Lower lobe of right lung (tissue), 2 donors: ENCODE measurements at regions not wholly inside any gene's neighbourhood (a gene's known extent, or its start where the extent isn't known, plus 50 kb on each side); places are given as distances from the start of the nearest gene placed in this dataset.

Source experiments
- ATAC-seq, 2 donors: fragments of 200-7000 bp; cut with Tn5 transposase; one replicate each; pipeline ENCODE4 v1.9.1; 2020 to 2022; ENCODE audit warnings: mild to moderate bottlenecking in 2 of 2, moderate library complexity in 2 of 2
- DNase-seq: peaks from one replicate; pipeline ENCODE4 v3.0.0-alpha.2; 2020
- H3K27ac ChIP-seq: fragments of 200-600 bp; one replicate; pipeline ENCODE4 v1.8.0; 2022
- H3K27me3 ChIP-seq: fragments of 200-600 bp; one replicate; pipeline ENCODE4 v1.8.0; 2022; ENCODE audit warnings: low read depth
- H3K36me3 ChIP-seq: fragments of 200-600 bp; one replicate; pipeline ENCODE4 v1.8.0; 2022; ENCODE audit warnings: mild to moderate bottlenecking
- H3K4me1 ChIP-seq: fragments of 200-600 bp; one replicate; pipeline ENCODE4 v1.8.0; 2022
- H3K4me3 ChIP-seq: fragments of 200-600 bp; one replicate; pipeline ENCODE4 v1.8.0; 2022; ENCODE audit warnings: mild to moderate bottlenecking
- H3K9me3 ChIP-seq: fragments of 200-600 bp; one replicate; pipeline ENCODE4 v1.8.0; 2022
- intact Hi-C: fragments of 100-400 bp; cut with DNase I; formaldehyde crosslinking; loops from one replicate; pipeline ENCODE4 v1.11.0; 2022
- TF ChIP-seq, protein P1 (sequence below): fragments of 200-600 bp; IDR thresholded peaks from one replicate; pipeline ENCODE4 v1.8.0; 2022; ENCODE audit warnings: antibody characterized with exemption, mild to moderate bottlenecking
- donor health status: DM: no; HTN: yes; CAD: no; lungs with severe emphysema.

DNA sequence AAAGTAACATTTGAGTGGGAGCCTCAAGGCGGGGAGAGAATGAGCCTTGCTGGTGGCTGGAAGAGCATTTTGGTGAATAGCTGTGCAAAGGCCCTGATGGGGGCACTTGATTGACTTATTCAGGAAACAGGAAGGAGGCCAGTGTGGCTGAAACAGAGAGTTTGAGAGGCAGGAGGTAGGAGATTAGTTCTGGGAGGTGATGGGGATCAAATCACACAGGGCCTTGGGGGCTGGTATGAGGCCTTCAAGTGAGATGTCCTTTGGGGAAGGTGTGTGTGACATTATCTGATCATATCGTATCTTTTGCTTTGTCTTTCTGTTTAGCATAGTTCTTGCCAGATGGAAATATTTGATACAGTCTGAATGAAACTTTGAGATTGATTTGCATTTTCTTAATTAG lies 172.3 kb downstream of the TENT4A start:
- no peak overlapping the region for H3K4me3 ChIP-seq
- TF ChIP-seq, protein P1, sequence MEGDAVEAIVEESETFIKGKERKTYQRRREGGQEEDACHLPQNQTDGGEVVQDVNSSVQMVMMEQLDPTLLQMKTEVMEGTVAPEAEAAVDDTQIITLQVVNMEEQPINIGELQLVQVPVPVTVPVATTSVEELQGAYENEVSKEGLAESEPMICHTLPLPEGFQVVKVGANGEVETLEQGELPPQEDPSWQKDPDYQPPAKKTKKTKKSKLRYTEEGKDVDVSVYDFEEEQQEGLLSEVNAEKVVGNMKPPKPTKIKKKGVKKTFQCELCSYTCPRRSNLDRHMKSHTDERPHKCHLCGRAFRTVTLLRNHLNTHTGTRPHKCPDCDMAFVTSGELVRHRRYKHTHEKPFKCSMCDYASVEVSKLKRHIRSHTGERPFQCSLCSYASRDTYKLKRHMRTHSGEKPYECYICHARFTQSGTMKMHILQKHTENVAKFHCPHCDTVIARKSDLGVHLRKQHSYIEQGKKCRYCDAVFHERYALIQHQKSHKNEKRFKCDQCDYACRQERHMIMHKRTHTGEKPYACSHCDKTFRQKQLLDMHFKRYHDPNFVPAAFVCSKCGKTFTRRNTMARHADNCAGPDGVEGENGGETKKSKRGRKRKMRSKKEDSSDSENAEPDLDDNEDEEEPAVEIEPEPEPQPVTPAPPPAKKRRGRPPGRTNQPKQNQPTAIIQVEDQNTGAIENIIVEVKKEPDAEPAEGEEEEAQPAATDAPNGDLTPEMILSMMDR, result no peak
- H3K36me3 ChIP-seq, result no peaks in the 10 kb centered on the region
- intact Hi-C loops, result no loop called here
- H3K27me3 ChIP-seq, result no peaks in the 10 kb centered on the region
- no peak overlapping the region for H3K27ac ChIP-seq
- no peaks in the 10 kb centered on the region for H3K4me1 ChIP-seq
- H3K9me3 ChIP-seq, result peaks cover 16% of the 10 kb centered on the region
- ATAC-seq (no peak), DNase-seq (no peak)

- Histone ChIP-seq H3K27ac (no peak overlapping the region), H3K4me1 (no peaks in the 10 kb centered on the region), H3K27me3 (no peaks in the 10 kb centered on the region), H3K36me3 (no peaks in the 10 kb centered on the region), H3K4me3 (no peak overlapping the region), H3K9me3 (peaks cover 16% of the 10 kb centered on the region)
- intact Hi-C loops, result no loop called here
- ATAC-seq (no peak), DNase-seq (no peak)
- TF ChIP-seq, protein P1, result no peak
Observed at GRCh38 chr5:6886866-6887265, 173.6 kb downstream of the TENT4A start.

DNA sequence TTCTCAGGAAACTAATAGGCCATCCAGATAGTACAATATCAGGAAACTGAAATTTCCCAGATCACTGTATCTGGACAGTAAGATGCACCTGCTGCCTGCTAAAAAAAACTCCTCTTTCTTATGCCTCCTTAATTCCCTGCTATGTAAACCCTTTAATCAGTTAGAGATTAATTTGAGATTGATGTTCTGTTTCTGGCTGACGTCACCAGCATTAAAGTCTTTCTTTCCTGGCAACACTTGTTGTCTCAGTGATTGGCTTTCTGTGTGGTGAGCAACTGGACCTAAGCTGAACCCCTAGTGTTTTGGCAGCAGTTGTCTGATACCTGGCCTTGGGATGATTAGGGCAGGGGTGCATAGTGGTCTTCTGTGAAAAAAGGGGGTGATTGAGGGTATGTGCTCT lies 175.8 kb downstream of the TENT4A start:
- Histone ChIP-seq H3K4me3 (no peak overlapping the region), H3K27ac (no peak overlapping the region), H3K4me1 (no peaks in the 10 kb centered on the region), H3K36me3 (no peaks in the 10 kb centered on the region), H3K9me3 (peaks cover 16% of the 10 kb centered on the region), H3K27me3 (no peaks in the 10 kb centered on the region)
- ATAC-seq (no peak), DNase-seq (no peak)
- TF ChIP-seq, protein P1, result no peak
- intact Hi-C loops, result no loop called here

DNA sequence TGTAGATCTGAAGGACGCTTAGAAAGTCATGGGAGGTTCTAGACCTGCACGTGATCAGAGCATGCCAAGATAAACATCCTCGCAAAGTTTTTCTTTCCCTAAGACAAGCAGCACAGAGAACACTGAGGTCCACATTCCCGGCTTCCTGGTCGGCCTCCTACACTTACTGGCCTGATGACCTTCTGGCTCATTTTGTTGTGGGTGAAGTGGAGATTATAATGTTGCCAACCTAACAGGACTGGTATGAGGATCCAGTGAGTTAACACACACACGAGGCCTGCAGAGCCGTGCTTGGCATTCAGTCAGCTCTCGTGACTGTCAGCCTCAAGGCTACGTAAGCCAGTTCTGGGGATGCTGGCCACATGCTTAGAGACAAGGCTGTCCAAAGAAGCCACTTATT lies 186.0 kb downstream of the TENT4A start:
- H3K4me1 ChIP-seq, result no peaks in the 10 kb centered on the region
- no peaks in the 10 kb centered on the region for H3K36me3 ChIP-seq
- H3K27ac ChIP-seq, result no peak overlapping the region
- intact Hi-C loops, result no loop called here
- H3K27me3 ChIP-seq, result no peaks in the 10 kb centered on the region
- ATAC-seq (no peak), DNase-seq (no peak)
- H3K4me3 ChIP-seq, result no peak overlapping the region
- no peaks in the 10 kb centered on the region for H3K9me3 ChIP-seq
- TF ChIP-seq, protein P1, result no peak

GRCh38 chr5:6900247-6901227 lies 187.3 kb downstream of the TENT4A start:
- TF ChIP-seq, protein P1, result no peak
- ATAC-seq (no peak), DNase-seq (no peak)
- no peak overlapping the region for H3K27ac ChIP-seq
- H3K9me3 ChIP-seq, result no peaks in the 10 kb centered on the region
- intact Hi-C loops, result no loop called here
- no peaks in the 10 kb centered on the region for H3K36me3 ChIP-seq
- H3K4me3 ChIP-seq, result no peak overlapping the region
- no peaks in the 10 kb centered on the region for H3K4me1 ChIP-seq
- H3K27me3 ChIP-seq, result no peaks in the 10 kb centered on the region
